Esophagus squamous epithelium (tissue), 5 donors: ENCODE measurements at regions not wholly inside any gene's neighbourhood (a gene's known extent, or its start where the extent isn't known, plus 50 kb on each side); places are given as distances from the start of the nearest gene placed in this dataset.

ENCODE experiments used
- DNase-seq: peaks from one replicate; lab custom pipeline; 2025; lab: John Stamatoyannopoulos, UW
- H3K27ac ChIP-seq, 4 donors: fragments of 200-600 bp; sonication (generic); one replicate each; pipeline ENCODE4 v1.5.1; 2016 to 2019; ENCODE audit warnings: mild to moderate bottlenecking in 1 of 4
- H3K27me3 ChIP-seq, 4 donors: fragments of 200-600 bp; sonication (generic); 1 replicate in 3 of 4; 2 replicates in 1 of 4; pipeline versions ENCODE4 v1.5.1 to v1.6.0; 2017 to 2021; ENCODE audit warnings: antibody characterized with exemption in 1 of 4
- H3K36me3 ChIP-seq, 3 donors: fragments of 200-600 bp; sonication (generic); one replicate each; pipeline ENCODE4 v1.5.1; 2016 to 2019
- H3K4me1 ChIP-seq, 3 donors: fragments of 200-600 bp; sonication (generic); one replicate each; pipeline ENCODE4 v1.5.1; 2017 to 2019
- H3K4me3 ChIP-seq, 4 donors: fragments of 200-600 bp; sonication (generic); 1 replicate in 3 of 4; 2 replicates in 1 of 4; pipeline ENCODE4 v1.5.1; 2016 to 2019; ENCODE audit warnings: mild to moderate bottlenecking in 2 of 4, moderate library complexity in 1 of 4
- H3K9me3 ChIP-seq, 3 donors: fragments of 200-600 bp; sonication (generic); one replicate each; pipeline ENCODE4 v1.5.1; 2016 to 2019
- CTCF ChIP-seq, 6 experiments: fragments of 450-650 bp in 4 of 6; fragments of 200-600 bp in 2 of 6; sonication (generic) in 2 of 6; IDR thresholded peaks; one replicate each; pipeline ENCODE4 v1.5.1; 2016 to 2019; ENCODE audit warnings: antibody characterized with exemption in 6 of 6, mild to moderate bottlenecking in 4 of 6, moderate library complexity in 4 of 6
- POLR2A ChIP-seq, 4 donors: fragments of 450-650 bp; IDR thresholded peaks; one replicate each; pipeline ENCODE4 v1.6.1; 2017; ENCODE audit warnings: antibody characterized with exemption in 4 of 4, mild to moderate bottlenecking in 4 of 4, moderate library complexity in 3 of 4
- WGBS, 2 donors: methylation state at CpG; one replicate each; pipeline ENCODE4 v1.1.5; 2018; 5-methylcytosine and 5-hydroxymethylcytosine counted together
- intact Hi-C: fragments of 100-400 bp; cut with DNase I; formaldehyde crosslinking; loops from one replicate; pipeline ENCODE4 v1.15.0; 2022
- donor health status: DM: yes; HTN: yes; CAD: no.

DNA sequence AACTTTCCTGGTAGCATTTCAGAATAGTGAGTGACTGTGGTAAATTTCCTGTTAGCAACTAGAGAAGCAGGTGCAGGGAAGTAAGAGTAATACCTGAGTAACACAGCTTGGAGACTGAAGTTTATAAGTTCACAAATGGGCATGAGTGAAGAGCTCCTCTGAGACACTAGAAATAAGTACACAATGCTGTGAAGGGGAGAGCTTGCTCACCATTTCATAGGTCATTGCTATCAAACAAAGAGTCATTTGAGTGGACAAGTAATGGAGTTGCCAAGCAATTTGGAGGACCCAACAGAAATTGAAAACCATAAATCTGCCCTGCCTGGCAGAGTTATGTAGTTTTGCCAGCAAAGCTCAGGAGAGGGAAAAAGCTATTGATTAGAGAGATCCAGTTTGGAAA lies 523.6 kb downstream of the TRAM1L1 start:
- H3K4me3 ChIP-seq: no peak overlapping the region
- no peak overlapping the region for H3K27ac ChIP-seq
- TF ChIP-seq POLR2A (IDR thresholded peaks at IDR 0.05) (no peak), CTCF (IDR thresholded peaks at IDR 0.05) (no peak)
- intact Hi-C loops: no loop called here
- no peaks in the 10 kb centered on the region for H3K4me1 ChIP-seq
- H3K27me3 ChIP-seq: no peaks in the 10 kb centered on the region
- H3K36me3 ChIP-seq: no peaks in the 10 kb centered on the region
- no peaks in the 10 kb centered on the region for H3K9me3 ChIP-seq
- DNase-seq: no peak

GRCh38 chr4:116551806-116552205 lies 533.6 kb downstream of the TRAM1L1 start:
- Histone ChIP-seq H3K27ac (no peak overlapping the region), H3K36me3 (no peaks in the 10 kb centered on the region), H3K4me1 (no peaks in the 10 kb centered on the region), H3K4me3 (no peak overlapping the region), H3K9me3 (no peaks in the 10 kb centered on the region), H3K27me3 (no peaks in the 10 kb centered on the region)
- no peak for TF ChIP-seq POLR2A (IDR thresholded peaks at IDR 0.05)
- TF ChIP-seq CTCF (IDR thresholded peaks at IDR 0.05): no peak
- DNase-seq: no peak
- intact Hi-C loops: no loop called here
- WGBS, 2 donors: 29 to 90% methylated on average over 1 of the region's 1 CpG

GRCh38 chr4:116547632-116548031 lies 537.7 kb downstream of the TRAM1L1 start:
- Histone ChIP-seq H3K4me1 (no peaks in the 10 kb centered on the region), H3K36me3 (no peaks in the 10 kb centered on the region), H3K27ac (no peak overlapping the region), H3K9me3 (no peaks in the 10 kb centered on the region), H3K27me3 (no peaks in the 10 kb centered on the region), H3K4me3 (no peak overlapping the region)
- intact Hi-C loops: no loop called here
- TF ChIP-seq POLR2A (IDR thresholded peaks at IDR 0.05) (no peak), CTCF (IDR thresholded peaks at IDR 0.05) (no peak)
- WGBS, 2 donors: 89 to 92% methylated on average over 2 of the region's 2 CpGs
- DNase-seq: no peak

GRCh38 chr4:116546759-116547158 lies 538.6 kb downstream of the TRAM1L1 start:
- Histone ChIP-seq H3K27ac (no peak overlapping the region), H3K36me3 (no peaks in the 10 kb centered on the region), H3K9me3 (no peaks in the 10 kb centered on the region), H3K27me3 (no peaks in the 10 kb centered on the region), H3K4me1 (no peaks in the 10 kb centered on the region), H3K4me3 (no peak overlapping the region)
- WGBS, 2 donors: 50 to 86% methylated on average over 1 of the region's 1 CpG
- DNase-seq: no peak
- intact Hi-C loops: no loop called here
- TF ChIP-seq POLR2A (IDR thresholded peaks at IDR 0.05) (no peak), CTCF (IDR thresholded peaks at IDR 0.05) (no peak)

DNA sequence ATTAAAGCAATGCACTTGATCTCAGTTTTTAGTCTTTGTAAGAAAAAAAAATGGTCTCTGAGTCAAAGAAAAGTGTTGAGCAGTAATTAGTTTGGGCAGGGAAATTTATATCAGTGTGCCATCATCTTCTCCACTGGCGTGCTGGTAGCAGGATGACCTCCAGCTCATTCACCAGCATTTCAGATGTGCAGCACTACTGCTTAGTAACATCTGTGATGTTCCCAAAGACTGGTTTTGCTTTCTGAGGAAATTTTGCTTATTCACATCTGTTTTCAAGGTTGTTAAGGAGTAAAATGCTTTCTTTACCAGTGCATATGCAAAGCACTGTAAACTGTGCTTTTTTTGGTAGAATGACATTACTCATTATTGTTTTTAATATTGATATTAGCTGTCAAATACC lies 540.4 kb downstream of the TRAM1L1 start:
- WGBS, 2 donors: 53 to 71% methylated on average over 1 of the region's 1 CpG
- no peaks in the 10 kb centered on the region for H3K27me3 ChIP-seq

More for the DNA sequence above, 540.4 kb downstream of the TRAM1L1 start:
- H3K4me3 ChIP-seq: no peak overlapping the region
- H3K36me3 ChIP-seq: no peaks in the 10 kb centered on the region
- no peak for TF ChIP-seq CTCF (IDR thresholded peaks at IDR 0.05)
- TF ChIP-seq POLR2A (IDR thresholded peaks at IDR 0.05): no peak
- DNase-seq: no peak
- H3K9me3 ChIP-seq: no peaks in the 10 kb centered on the region
- H3K4me1 ChIP-seq: no peaks in the 10 kb centered on the region
- H3K27ac ChIP-seq: no peak overlapping the region
- intact Hi-C loops: no loop called here
